ENCODE measurements at regions not wholly inside any gene's neighbourhood (a gene's known extent, or its start where the extent isn't known, plus 50 kb on each side); places are given as distances from the start of the nearest gene placed in this dataset.

DNA sequence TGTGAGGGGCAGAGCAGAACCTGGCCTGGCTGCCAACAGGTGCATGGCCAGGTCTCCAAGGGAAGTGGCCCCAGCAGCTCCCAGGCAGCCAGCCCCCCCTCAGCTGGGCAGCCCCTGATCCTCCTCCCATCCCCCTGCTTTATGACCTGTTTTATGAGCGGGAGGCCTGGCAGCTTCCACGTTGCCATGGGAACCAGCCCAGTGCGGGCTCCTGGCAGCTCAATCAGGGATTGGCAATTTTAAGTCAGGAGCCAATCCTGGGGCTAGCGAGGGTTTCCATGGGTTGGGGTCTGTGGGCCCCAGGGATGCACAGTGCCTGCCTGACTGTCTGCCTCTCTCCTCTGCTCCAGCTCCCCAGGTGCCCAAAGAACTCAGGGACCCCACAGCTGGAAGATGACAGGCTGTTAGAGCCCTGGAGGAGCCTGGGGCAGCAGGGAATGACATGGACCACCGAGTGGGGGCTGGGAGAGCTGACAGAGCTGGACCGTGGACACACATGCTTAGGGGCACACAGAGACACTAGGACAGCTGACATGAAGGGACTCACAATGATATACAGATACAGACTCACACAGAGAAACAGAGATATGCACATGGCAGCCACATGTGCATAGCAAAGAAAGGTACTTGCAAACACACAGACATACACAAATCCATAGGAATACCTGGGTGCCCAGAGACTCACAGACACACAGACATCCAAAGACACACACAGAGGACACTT lies 56.5 kb upstream of the SIRPA start:
- TF ChIP-seq, protein P1, sequence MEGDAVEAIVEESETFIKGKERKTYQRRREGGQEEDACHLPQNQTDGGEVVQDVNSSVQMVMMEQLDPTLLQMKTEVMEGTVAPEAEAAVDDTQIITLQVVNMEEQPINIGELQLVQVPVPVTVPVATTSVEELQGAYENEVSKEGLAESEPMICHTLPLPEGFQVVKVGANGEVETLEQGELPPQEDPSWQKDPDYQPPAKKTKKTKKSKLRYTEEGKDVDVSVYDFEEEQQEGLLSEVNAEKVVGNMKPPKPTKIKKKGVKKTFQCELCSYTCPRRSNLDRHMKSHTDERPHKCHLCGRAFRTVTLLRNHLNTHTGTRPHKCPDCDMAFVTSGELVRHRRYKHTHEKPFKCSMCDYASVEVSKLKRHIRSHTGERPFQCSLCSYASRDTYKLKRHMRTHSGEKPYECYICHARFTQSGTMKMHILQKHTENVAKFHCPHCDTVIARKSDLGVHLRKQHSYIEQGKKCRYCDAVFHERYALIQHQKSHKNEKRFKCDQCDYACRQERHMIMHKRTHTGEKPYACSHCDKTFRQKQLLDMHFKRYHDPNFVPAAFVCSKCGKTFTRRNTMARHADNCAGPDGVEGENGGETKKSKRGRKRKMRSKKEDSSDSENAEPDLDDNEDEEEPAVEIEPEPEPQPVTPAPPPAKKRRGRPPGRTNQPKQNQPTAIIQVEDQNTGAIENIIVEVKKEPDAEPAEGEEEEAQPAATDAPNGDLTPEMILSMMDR (conservative IDR thresholded peaks at IDR 0.05; ENCODE audit: low read length) = no peak
- TF ChIP-seq EZH2phosphoT487 (IDR thresholded peaks at IDR 0.05; ENCODE audit: borderline replicate concordance, low read depth, low read length) = no peak
